Esophagus muscularis mucosa (tissue), 4 donors: ENCODE measurements at regions not wholly inside any gene's neighbourhood (a gene's known extent, or its start where the extent isn't known, plus 50 kb on each side); places are given as distances from the start of the nearest gene placed in this dataset.

ENCODE experiments used
- DNase-seq: peaks from one replicate; pipeline ENCODE4 v3.0.0-alpha.2; 2017; ENCODE audit errors: extremely low spot score
- H3K27ac ChIP-seq, 4 donors: fragments of 200-600 bp; sonication (generic); replicated peaks in 1 of 4; 1 replicate in 3 of 4; 2 replicates in 1 of 4; pipeline ENCODE4 v1.5.1; 2016 to 2019; ENCODE audit warnings: mild to moderate bottlenecking in 1 of 4
- H3K27me3 ChIP-seq, 4 donors: fragments of 200-600 bp; sonication (generic); one replicate each; pipeline versions ENCODE4 v1.5.1 to v1.6.0; 2016 to 2019
- H3K36me3 ChIP-seq, 4 donors: fragments of 200-600 bp; sonication (generic); one replicate each; pipeline ENCODE4 v1.5.1; 2016 to 2019
- H3K4me1 ChIP-seq, 4 donors: fragments of 200-600 bp; sonication (generic); one replicate each; pipeline ENCODE4 v1.5.1; 2016 to 2019
- H3K4me3 ChIP-seq, 4 donors: fragments of 200-600 bp; sonication (generic); 1 replicate in 2 of 4; 2 replicates in 2 of 4; pipeline ENCODE4 v1.5.1; 2016 to 2019; ENCODE audit warnings: mild to moderate bottlenecking in 4 of 4, moderate library complexity in 1 of 4
- H3K9me3 ChIP-seq, 4 donors: fragments of 200-600 bp; sonication (generic); 1 replicate in 3 of 4; 2 replicates in 1 of 4; pipeline ENCODE4 v1.5.1; 2016 to 2019
- EP300 ChIP-seq: sonication (generic); formaldehyde crosslinking; IDR thresholded peaks from one replicate; pipeline ENCODE4 v1.6.1; 2017; ENCODE audit warnings: antibody characterized with exemption
- POLR2A ChIP-seq: fragments of 450-650 bp; IDR thresholded peaks from one replicate; pipeline ENCODE4 v1.6.1; 2017; ENCODE audit warnings: antibody characterized with exemption, moderate library complexity, mild to moderate bottlenecking, low read depth
- POLR2AphosphoS5 ChIP-seq, 2 donors: sonication (generic); formaldehyde crosslinking; IDR thresholded peaks; one replicate each; pipeline ENCODE4 v1.6.1; 2017; ENCODE audit warnings: antibody characterized with exemption in 2 of 2
- WGBS: methylation state at CpG from one replicate; pipeline ENCODE4 v1.1.5; 2018; 5-methylcytosine and 5-hydroxymethylcytosine counted together
- intact Hi-C: fragments of 100-400 bp; cut with DNase I; formaldehyde crosslinking; loops from one replicate; pipeline ENCODE4 v1.15.1; 2023
- TF ChIP-seq, protein P1 (sequence below), 3 experiments: fragments of 200-600 bp in 2 of 3; fragments of 450-650 bp in 1 of 3; sonication (generic) in 2 of 3; IDR thresholded peaks; one replicate each; pipeline ENCODE4 v1.5.1; 2017 to 2019; ENCODE audit warnings: antibody characterized with exemption in 3 of 3, mild to moderate bottlenecking in 2 of 3, moderate library complexity in 1 of 3

DNA sequence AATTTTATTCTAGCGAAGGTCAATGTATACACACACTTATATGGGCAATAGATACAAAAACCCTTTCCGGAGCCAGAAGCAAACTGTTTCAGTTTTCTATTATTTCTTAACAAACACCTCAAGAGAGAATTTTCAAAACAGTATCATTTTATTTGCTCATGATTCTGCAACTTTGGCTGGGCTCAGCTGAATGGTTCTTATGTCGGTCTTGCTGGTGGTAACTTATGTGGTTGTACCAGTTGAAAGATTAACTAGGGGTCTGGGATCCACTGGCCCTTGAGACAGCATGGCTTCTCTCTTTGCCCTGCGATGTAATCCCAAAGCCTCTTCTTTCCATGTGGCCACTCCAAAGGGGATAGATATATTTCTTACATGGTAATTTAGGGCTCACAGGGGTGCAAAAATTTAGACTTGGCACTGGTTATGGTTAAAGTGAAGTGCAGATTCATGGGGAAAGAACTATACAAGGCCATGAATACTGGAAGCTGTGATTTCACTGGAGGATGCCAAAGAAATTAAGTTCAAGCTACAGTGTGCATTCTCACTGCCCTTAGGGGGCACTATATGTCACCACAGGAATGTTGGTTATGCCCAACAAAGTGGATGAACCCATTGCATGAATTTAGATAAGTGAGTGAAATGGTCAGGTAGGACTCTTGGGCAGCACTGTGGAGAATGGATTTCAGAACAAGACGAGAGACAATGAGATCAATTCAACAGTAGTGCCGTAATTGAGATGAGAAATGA, 94.3 kb upstream of the NAV3 start:
- DNase-seq = no peak

DNA sequence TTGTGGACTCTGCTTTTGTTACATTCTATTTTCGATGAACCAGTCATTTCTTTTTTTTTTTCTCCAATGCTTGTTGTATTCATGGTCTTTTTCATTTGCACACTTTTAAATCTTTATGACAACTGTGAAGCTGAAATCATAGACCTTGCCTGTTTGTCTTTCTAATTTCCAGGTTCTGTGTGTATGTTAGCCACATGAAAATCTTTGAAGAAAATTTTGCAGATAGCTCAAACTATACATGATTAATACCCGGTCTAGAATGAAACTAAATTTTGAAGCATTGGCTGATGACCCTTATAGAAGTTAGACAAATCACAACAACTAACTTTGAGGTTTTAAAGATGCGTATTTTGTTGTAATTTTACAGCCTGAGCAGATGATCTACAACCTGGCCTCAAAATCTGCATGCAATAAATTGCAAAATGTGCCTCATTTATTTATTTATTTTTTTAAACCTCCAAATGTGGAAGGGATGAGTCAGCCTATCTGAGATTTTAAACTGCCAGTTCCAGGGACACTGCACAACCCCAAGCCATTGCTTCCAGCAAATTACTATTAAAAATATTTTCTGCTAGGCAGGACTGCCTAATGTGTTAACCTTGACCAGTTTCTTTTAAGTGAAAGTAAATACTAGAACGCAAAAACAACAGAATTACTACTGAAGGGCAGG, 96.3 kb upstream of the NAV3 start:
- DNase-seq = no peak
- 64% methylated on average over 4 of the region's 4 CpGs for WGBS
- no peak overlapping the region for H3K27ac ChIP-seq
- TF ChIP-seq POLR2A (no peak), EP300 (no peak), POLR2AphosphoS5 (IDR thresholded peaks at IDR 0.05) (no peak)
- TF ChIP-seq, protein P1, sequence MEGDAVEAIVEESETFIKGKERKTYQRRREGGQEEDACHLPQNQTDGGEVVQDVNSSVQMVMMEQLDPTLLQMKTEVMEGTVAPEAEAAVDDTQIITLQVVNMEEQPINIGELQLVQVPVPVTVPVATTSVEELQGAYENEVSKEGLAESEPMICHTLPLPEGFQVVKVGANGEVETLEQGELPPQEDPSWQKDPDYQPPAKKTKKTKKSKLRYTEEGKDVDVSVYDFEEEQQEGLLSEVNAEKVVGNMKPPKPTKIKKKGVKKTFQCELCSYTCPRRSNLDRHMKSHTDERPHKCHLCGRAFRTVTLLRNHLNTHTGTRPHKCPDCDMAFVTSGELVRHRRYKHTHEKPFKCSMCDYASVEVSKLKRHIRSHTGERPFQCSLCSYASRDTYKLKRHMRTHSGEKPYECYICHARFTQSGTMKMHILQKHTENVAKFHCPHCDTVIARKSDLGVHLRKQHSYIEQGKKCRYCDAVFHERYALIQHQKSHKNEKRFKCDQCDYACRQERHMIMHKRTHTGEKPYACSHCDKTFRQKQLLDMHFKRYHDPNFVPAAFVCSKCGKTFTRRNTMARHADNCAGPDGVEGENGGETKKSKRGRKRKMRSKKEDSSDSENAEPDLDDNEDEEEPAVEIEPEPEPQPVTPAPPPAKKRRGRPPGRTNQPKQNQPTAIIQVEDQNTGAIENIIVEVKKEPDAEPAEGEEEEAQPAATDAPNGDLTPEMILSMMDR (IDR thresholded peaks at IDR 0.05) = no peak
- intact Hi-C loops = no loop called here
- no peak overlapping the region for H3K4me3 ChIP-seq
- no peaks in the 10 kb centered on the region for H3K4me1 ChIP-seq
- peaks cover 0 to 11% (median 3%) of the 10 kb centered on the region in 4 donors for H3K9me3 ChIP-seq
- no peaks in the 10 kb centered on the region for H3K27me3 ChIP-seq
- no peaks in the 10 kb centered on the region for H3K36me3 ChIP-seq

More for the DNA sequence above, 94.3 kb upstream of the NAV3 start:
- Histone ChIP-seq H3K4me1 (no peaks in the 10 kb centered on the region), H3K36me3 (no peaks in the 10 kb centered on the region), H3K4me3 (no peak overlapping the region), H3K27ac (no peak overlapping the region), H3K27me3 (no peaks in the 10 kb centered on the region), H3K9me3 (peaks cover 0 to 11% (median 3%) of the 10 kb centered on the region in 4 donors)
- intact Hi-C loops = no loop called here
- 93% methylated on average over 6 of the region's 6 CpGs for WGBS
- TF ChIP-seq POLR2A (no peak), POLR2AphosphoS5 (IDR thresholded peaks at IDR 0.05) (no peak)

DNA sequence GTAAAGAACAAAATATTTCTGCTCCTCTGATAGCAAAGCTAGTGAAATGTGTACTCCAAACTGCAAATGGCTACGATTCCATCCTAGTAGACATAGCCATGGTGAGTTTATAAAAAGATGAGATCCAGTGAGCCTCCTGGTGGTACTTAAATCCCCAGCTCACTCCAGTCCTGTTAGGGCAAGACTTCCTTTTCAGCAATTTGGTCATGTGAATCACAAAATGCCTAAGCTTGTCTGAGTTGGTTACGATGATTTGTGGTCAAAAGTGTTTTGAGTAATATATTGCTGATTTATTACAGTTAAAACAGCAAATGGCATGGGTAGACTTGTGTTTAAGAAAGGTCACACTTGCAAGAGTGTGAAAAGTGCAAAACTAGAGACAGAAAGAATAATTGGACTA, 102.7 kb upstream of the NAV3 start:
- no peak overlapping the region for H3K4me3 ChIP-seq
- WGBS = 86% methylated on average over 2 of the region's 2 CpGs
- no peak for DNase-seq
- H3K36me3 ChIP-seq = no peaks in the 10 kb centered on the region
- intact Hi-C loops = no loop called here
- no peak overlapping the region for H3K27ac ChIP-seq
- TF ChIP-seq POLR2AphosphoS5 (IDR thresholded peaks at IDR 0.05) (no peak), POLR2A (no peak)
- H3K4me1 ChIP-seq = peaks cover 0 to 12% (median 2%) of the 10 kb centered on the region in 4 donors
- H3K9me3 ChIP-seq = no peaks in the 10 kb centered on the region
- no peaks in the 10 kb centered on the region for H3K27me3 ChIP-seq

DNA sequence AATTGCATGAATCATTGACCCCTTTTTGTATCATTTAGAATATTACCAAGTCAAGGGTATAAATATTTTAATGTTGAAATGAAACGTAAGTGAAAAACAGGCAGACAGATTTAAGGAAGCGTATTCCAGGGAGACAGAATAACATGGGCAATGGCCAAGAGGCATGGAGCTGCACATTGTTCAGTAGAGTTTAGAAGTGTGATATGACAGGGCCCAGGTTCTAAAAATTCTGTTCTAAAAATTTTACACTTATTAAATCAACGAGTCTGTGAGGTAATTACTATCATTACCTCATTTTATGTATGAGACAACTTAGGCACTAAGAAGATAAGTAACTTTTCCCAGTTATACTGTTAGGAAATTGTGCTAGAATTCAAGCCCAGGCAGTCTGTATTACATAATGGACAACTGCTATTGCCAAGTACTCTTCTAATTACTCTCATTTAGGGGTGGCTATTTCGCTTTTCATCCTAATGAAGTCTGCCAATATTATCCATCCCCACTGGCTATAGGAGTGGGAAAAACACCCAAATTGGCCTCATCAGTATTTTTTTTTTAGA, 103.2 kb upstream of the NAV3 start:
- no peak for TF ChIP-seq EP300
- TF ChIP-seq, protein P1 (IDR thresholded peaks at IDR 0.05) = no peak
- TF ChIP-seq POLR2AphosphoS5 (IDR thresholded peaks at IDR 0.05) = no peak
- no peak for TF ChIP-seq POLR2A
- H3K4me1 ChIP-seq = peaks cover 0 to 17% (median 6%) of the 10 kb centered on the region in 4 donors
- no peaks in the 10 kb centered on the region for H3K27me3 ChIP-seq
- no peak overlapping the region for H3K4me3 ChIP-seq
- 59% methylated on average over 4 of the region's 4 CpGs for WGBS
- no peaks in the 10 kb centered on the region for H3K9me3 ChIP-seq
- DNase-seq = no peak
- intact Hi-C loops = no loop called here
- H3K36me3 ChIP-seq = no peaks in the 10 kb centered on the region
- H3K27ac ChIP-seq = no peak overlapping the region

DNA sequence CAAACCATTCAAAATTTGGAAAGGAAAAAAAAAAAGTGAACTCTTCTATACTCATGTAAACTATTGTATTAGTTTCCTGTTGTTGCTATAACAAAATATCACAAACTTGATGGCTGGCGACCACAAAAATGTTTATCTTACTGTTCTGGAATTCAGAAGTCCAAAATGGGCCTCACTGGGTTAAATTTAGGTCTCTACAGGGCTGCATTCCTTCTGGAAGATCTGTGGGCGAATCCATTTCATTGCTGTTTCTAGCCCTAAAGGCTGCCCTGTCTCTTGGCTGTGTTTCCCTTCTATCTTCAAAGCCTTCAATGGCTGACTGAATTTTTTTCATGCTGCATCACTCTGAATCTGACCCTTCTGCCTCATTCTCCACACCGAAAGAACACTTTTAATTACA, 105.1 kb upstream of the NAV3 start:
- DNase-seq = no peak
- Histone ChIP-seq H3K27ac (no peak overlapping the region), H3K4me1 (peaks cover 0 to 21% (median 7%) of the 10 kb centered on the region in 4 donors), H3K9me3 (no peaks in the 10 kb centered on the region), H3K36me3 (no peaks in the 10 kb centered on the region), H3K4me3 (no peak overlapping the region), H3K27me3 (no peaks in the 10 kb centered on the region)
- intact Hi-C loops = no loop called here
- TF ChIP-seq EP300 (no peak), POLR2AphosphoS5 (IDR thresholded peaks at IDR 0.05) (no peak), POLR2A (no peak)
- TF ChIP-seq, protein P1 (IDR thresholded peaks at IDR 0.05) = no peak
- WGBS = 63% methylated on average over 3 of the region's 3 CpGs
